ENCODE measurements at regions not wholly inside any gene's neighbourhood (a gene's known extent, or its start where the extent isn't known, plus 50 kb on each side); places are given as distances from the start of the nearest gene placed in this dataset.

- CTCF ChIA-PET (ENCODE audit: low intra/inter-chr PET ratio), result no interaction called here
Measured at GRCh38 chr6:106796781-106797180, 167.4 kb downstream of the QRSL1 start.

More at GRCh38 chr6:106796781-106797180, 167.4 kb downstream of the QRSL1 start:
- Histone ChIP-seq H3K36me3 (ENCODE audit: control insufficient read depth, insufficient read depth, low read length) (no peaks in the 10 kb centered on the region), H3K4me2 (ENCODE audit: insufficient read depth, low read length) (no peak overlapping the region), H3K9me3 (replicated peaks; ENCODE audit: control insufficient read depth, insufficient read depth, low read depth, low read length) (no peaks in the 10 kb centered on the region), H3K4me3 (no peak overlapping the region), H3K27ac (ENCODE audit: extremely low read depth, low read depth, low read length) (no peak overlapping the region), H3K9me1 (ENCODE audit: control insufficient read depth, insufficient read depth, low read length) (no peaks in the 10 kb centered on the region), H3K27me3 (ENCODE audit: control insufficient read depth in 2 of 2, insufficient read depth in 2 of 2, low read length in 2 of 2) (no peaks in the 10 kb centered on the region), H3K79me2 (ENCODE audit: control insufficient read depth, insufficient read depth, low read length) (no peaks in the 10 kb centered on the region), H3K4me1 (replicated peaks in 1 of 2; ENCODE audit: control insufficient read depth in 2 of 2, insufficient read depth in 2 of 2, low read length in 2 of 2) (peaks cover 4% of the 10 kb centered on the region in 2 experiments; a peak in 3 of 5 replicates), H2AFZ (ENCODE audit: low read depth, low read length) (no peak overlapping the region), H3K9ac (ENCODE audit: insufficient read depth in 1 of 2, low read depth in 2 of 2, low read length in 2 of 2) (no peak overlapping the region), H4K20me1 (replicated peaks; ENCODE audit: control insufficient read depth, insufficient read depth, low read length) (no peaks in the 10 kb centered on the region)
- ATAC-seq (no peak), FAIRE-seq (no peak), DNase-seq (ENCODE audit: extremely low read depth in 1 of 4, low spot score in 3 of 4) (no peak)
- WGBS (ENCODE audit: insufficient coverage, low coverage, missing lambda C conversion rate), result 14% methylated on average over 1 of the region's 1 CpG
- TF ChIP-seq HMBOX1 (IDR thresholded peaks at IDR 0.05), result no peak
- no peak for TF ChIP-seq TGIF2 (CRISPR knock-in tag; IDR thresholded peaks at IDR 0.05)
- TF ChIP-seq TCFL5 (CRISPR knock-in tag; conservative IDR thresholded peaks at IDR 0.05), result no peak
- TF ChIP-seq, protein P1, sequence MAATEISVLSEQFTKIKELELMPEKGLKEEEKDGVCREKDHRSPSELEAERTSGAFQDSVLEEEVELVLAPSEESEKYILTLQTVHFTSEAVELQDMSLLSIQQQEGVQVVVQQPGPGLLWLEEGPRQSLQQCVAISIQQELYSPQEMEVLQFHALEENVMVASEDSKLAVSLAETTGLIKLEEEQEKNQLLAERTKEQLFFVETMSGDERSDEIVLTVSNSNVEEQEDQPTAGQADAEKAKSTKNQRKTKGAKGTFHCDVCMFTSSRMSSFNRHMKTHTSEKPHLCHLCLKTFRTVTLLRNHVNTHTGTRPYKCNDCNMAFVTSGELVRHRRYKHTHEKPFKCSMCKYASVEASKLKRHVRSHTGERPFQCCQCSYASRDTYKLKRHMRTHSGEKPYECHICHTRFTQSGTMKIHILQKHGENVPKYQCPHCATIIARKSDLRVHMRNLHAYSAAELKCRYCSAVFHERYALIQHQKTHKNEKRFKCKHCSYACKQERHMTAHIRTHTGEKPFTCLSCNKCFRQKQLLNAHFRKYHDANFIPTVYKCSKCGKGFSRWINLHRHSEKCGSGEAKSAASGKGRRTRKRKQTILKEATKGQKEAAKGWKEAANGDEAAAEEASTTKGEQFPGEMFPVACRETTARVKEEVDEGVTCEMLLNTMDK (IDR thresholded peaks at IDR 0.05; ENCODE audit: borderline replicate concordance, insufficient read depth, low read depth, low read length, poor library complexity, severe bottlenecking), result no peak
- TF ChIP-seq SMARCC2 (IDR thresholded peaks at IDR 0.05; ENCODE audit: low read depth), result no peak
- TF ChIP-seq ZNF347 (CRISPR knock-in tag; IDR thresholded peaks at IDR 0.05; ENCODE audit: low read depth), result no peak
- no peak for TF ChIP-seq NFRKB (IDR thresholded peaks at IDR 0.05; ENCODE audit: low read depth)
- no peak for TF ChIP-seq JUN (IDR thresholded peaks at IDR 0.05; ENCODE audit: borderline replicate concordance, low read depth, low read length)
- TF ChIP-seq JUN (CRISPR knock-in tag; IDR thresholded peaks at IDR 0.05; ENCODE audit: borderline replicate concordance), result no peak
- TF ChIP-seq ZNF445 (CRISPR knock-in tag; IDR thresholded peaks at IDR 0.05; ENCODE audit: low read depth), result no peak
- BruUV-seq (replicated peaks), result no TSS peak
- in situ Hi-C loops (cut with MboI), result no loop called here
- intact Hi-C loops (cut with micrococcal nuclease), result no loop called here
- POLR2A ChIA-PET, result no interaction called here

All from K562 (cell line).